Activated naive CD4-positive, alpha-beta T cell treated with anti-CD3 and anti-CD28 coated beads, Interleukin-2, amount 10 ng/mL, durations not matched to agents 7 days and 5 days (primary cell): ENCODE measurements at regions not wholly inside any gene's neighbourhood (a gene's known extent, or its start where the extent isn't known, plus 50 kb on each side); places are given as distances from the start of the nearest gene placed in this dataset.

Experiments used
- CTCF ChIA-PET: fragments of 350-600 bp; sonication (Branson Sonifier 250); formaldehyde crosslinking; loops from one replicate; lab custom pipeline; 2021; ENCODE audit warnings: antibody characterized with exemption; lab: Charles Lee
- DNase-seq: peaks from one replicate; pipeline ENCODE4 v3.0.0-alpha.2; 2020
- H3K27ac Mint-ChIP-seq: one replicate; pipeline ENCODE4 v1.8.0; 2021; ENCODE audit warnings: mild to moderate bottlenecking, moderate library complexity, mixed read lengths
- H3K27me3 Mint-ChIP-seq: one replicate; pipeline ENCODE4 v1.8.0; 2021; ENCODE audit warnings: mild to moderate bottlenecking, mixed read lengths
- H3K36me3 Mint-ChIP-seq: one replicate; pipeline ENCODE4 v1.8.0; 2021; ENCODE audit warnings: mixed read lengths
- H3K4me1 Mint-ChIP-seq: one replicate; pipeline ENCODE4 v1.8.0; 2021; ENCODE audit warnings: mixed read lengths
- H3K4me3 Mint-ChIP-seq: one replicate; pipeline ENCODE4 v1.8.0; 2021; ENCODE audit warnings: mild to moderate bottlenecking, moderate library complexity, mixed read lengths
- H3K9me3 Mint-ChIP-seq: one replicate; pipeline ENCODE4 v1.8.0; 2021; ENCODE audit warnings: mixed read lengths

GRCh38 chr2:204339212-204339715 is 206.0 kb upstream of the PARD3B start:
- Mint-ChIP-seq H3K36me3 (no peaks in the 10 kb centered on the region), H3K27me3 (peaks cover 33% of the 10 kb centered on the region), H3K27ac (no peak overlapping the region), H3K9me3 (no peaks in the 10 kb centered on the region), H3K4me1 (no peaks in the 10 kb centered on the region), H3K4me3 (no peak overlapping the region)
- DNase-seq: no peak
- CTCF ChIA-PET: no interaction called here

DNA sequence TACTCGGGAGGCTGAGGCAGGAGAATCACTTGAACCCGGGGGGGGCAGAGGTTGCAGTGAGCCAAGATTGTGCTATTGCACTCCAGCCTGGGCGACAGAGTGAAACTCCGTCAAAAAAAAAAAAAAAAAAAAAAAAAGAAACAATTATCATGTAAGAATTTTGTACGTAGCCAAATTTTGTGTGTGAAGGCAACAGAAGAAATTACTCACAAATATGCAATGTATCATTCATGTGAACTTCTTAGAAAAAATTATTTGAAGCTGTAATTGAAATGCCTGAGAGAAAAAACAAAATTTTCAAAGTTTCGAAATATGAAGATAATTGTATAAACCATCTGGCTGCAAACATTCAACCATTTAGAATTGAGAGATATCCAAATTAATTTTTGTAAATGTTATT is 204.8 kb upstream of the PARD3B start:
- H3K4me1 Mint-ChIP-seq: no peaks in the 10 kb centered on the region
- CTCF ChIA-PET: no interaction called here
- H3K4me3 Mint-ChIP-seq: no peak overlapping the region
- H3K27me3 Mint-ChIP-seq: peaks cover 38% of the 10 kb centered on the region
- no peaks in the 10 kb centered on the region for H3K36me3 Mint-ChIP-seq
- no peak for DNase-seq
- H3K27ac Mint-ChIP-seq: no peak overlapping the region
- H3K9me3 Mint-ChIP-seq: no peaks in the 10 kb centered on the region

DNA sequence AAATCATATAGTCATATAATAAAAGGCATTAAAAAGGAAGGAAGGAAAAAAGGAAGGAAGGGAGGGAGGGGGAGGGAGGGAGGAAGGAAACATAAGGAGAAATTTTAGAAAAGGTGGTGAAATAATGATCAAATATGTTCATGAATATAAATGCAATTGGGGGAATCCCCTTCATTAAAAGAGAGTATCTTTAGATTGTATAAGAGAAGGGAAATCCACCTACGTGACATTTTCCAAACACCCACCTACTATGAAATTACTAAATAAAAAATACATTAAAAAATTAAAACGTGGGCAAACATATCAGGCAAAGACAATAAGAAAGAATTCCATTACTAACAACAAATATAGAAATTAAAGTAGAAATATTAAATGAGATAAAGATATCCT is 203.4 kb upstream of the PARD3B start:
- H3K4me1 Mint-ChIP-seq: no peaks in the 10 kb centered on the region
- no peaks in the 10 kb centered on the region for H3K9me3 Mint-ChIP-seq
- H3K27me3 Mint-ChIP-seq: peaks cover 43% of the 10 kb centered on the region
- no peak overlapping the region for H3K4me3 Mint-ChIP-seq
- H3K36me3 Mint-ChIP-seq: no peaks in the 10 kb centered on the region
- no peak for DNase-seq
- CTCF ChIA-PET: no interaction called here
- H3K27ac Mint-ChIP-seq: no peak overlapping the region

DNA sequence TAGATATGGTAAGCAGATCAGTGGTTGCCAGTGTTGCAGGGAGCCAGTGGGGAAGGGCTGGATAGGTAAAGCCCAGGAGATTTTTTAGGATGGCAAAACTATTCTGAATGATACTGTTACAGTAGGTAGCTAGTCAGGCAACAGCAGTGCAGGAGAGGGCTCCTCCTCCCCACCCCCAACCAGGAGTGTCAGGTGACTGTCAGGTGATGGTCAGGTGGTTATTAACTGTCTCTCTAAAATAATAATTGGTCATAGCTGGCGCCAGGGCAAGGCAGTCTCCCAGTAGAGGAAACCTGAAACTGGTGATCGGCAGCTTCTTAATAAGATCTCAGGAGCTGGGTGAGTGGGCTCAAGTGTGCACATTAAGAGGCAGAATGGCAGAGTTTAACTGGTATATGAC is 201.6 kb upstream of the PARD3B start:
- no peak overlapping the region for H3K27ac Mint-ChIP-seq
- H3K9me3 Mint-ChIP-seq: no peaks in the 10 kb centered on the region
- H3K27me3 Mint-ChIP-seq: peaks cover 33% of the 10 kb centered on the region
- H3K4me3 Mint-ChIP-seq: no peak overlapping the region
- H3K4me1 Mint-ChIP-seq: no peaks in the 10 kb centered on the region
- no peak for DNase-seq
- H3K36me3 Mint-ChIP-seq: no peaks in the 10 kb centered on the region
- CTCF ChIA-PET: no interaction called here

GRCh38 chr2:204344119-204344518 is 201.2 kb upstream of the PARD3B start:
- Mint-ChIP-seq H3K4me1 (no peaks in the 10 kb centered on the region), H3K27me3 (peaks cover 30% of the 10 kb centered on the region), H3K9me3 (no peaks in the 10 kb centered on the region), H3K27ac (no peak overlapping the region), H3K36me3 (no peaks in the 10 kb centered on the region), H3K4me3 (no peak overlapping the region)
- CTCF ChIA-PET: no interaction called here
- no peak for DNase-seq

DNA sequence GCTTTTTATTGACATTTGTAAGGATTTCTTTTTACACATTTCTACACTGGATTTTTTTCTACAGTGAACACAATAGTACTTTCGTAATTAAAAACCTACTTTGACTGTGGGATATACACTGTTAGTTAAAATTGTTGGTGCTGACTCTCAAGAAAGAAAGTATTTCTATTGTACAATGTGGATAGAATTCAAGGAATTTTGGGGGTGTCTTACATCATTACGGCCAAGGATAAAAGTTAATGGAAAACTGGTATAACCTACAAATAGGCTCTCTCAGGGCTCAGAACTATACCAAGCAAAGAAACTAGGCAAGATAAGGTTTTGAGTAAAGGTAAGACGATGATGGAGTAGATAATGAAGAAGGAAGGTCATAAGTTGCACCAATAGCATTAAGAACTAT is 198.4 kb upstream of the PARD3B start:
- no peak for DNase-seq

GRCh38 chr2:204353823-204354222 is 191.5 kb upstream of the PARD3B start:
- no peak for DNase-seq
- no peak overlapping the region for H3K27ac Mint-ChIP-seq
- CTCF ChIA-PET: no interaction called here
- H3K4me1 Mint-ChIP-seq: no peaks in the 10 kb centered on the region
- H3K4me3 Mint-ChIP-seq: no peak overlapping the region
- H3K36me3 Mint-ChIP-seq: no peaks in the 10 kb centered on the region
- H3K27me3 Mint-ChIP-seq: peaks cover 7% of the 10 kb centered on the region
- H3K9me3 Mint-ChIP-seq: no peaks in the 10 kb centered on the region

More for the DNA sequence above, 198.4 kb upstream of the PARD3B start:
- CTCF ChIA-PET: no interaction called here
- H3K9me3 Mint-ChIP-seq: no peaks in the 10 kb centered on the region
- no peak overlapping the region for H3K27ac Mint-ChIP-seq
- H3K4me3 Mint-ChIP-seq: no peak overlapping the region
- H3K27me3 Mint-ChIP-seq: peaks cover 19% of the 10 kb centered on the region
- H3K4me1 Mint-ChIP-seq: no peaks in the 10 kb centered on the region
- H3K36me3 Mint-ChIP-seq: no peaks in the 10 kb centered on the region

DNA sequence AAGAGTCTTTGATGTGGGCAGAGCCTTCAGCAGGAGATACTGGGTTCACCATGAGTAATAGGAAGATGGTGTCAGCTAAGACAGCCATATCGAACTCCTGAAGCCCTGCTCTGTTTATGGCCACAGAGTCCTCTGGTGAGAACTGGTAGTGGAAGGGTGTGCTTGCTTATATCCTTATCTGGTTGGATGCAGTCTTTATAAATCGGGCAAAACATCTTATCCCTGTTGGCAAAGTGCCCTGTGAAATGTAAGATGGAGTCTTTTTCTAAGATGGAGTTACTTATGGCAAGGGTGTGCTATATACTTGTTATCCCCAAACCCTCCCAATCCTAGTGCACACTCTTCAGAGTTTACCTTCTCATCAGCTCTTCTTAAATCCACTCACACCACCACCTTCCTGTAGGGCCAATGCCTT is 190.8 kb upstream of the PARD3B start:
- CTCF ChIA-PET: no interaction called here
- Mint-ChIP-seq H3K9me3 (no peaks in the 10 kb centered on the region), H3K4me1 (no peaks in the 10 kb centered on the region), H3K27me3 (peaks cover 7% of the 10 kb centered on the region), H3K4me3 (no peak overlapping the region), H3K36me3 (no peaks in the 10 kb centered on the region), H3K27ac (no peak overlapping the region)
- DNase-seq: no peak

GRCh38 chr2:204355688-204356087 is 189.6 kb upstream of the PARD3B start:
- CTCF ChIA-PET: no interaction called here
- no peak overlapping the region for H3K4me3 Mint-ChIP-seq
- DNase-seq: no peak

DNA sequence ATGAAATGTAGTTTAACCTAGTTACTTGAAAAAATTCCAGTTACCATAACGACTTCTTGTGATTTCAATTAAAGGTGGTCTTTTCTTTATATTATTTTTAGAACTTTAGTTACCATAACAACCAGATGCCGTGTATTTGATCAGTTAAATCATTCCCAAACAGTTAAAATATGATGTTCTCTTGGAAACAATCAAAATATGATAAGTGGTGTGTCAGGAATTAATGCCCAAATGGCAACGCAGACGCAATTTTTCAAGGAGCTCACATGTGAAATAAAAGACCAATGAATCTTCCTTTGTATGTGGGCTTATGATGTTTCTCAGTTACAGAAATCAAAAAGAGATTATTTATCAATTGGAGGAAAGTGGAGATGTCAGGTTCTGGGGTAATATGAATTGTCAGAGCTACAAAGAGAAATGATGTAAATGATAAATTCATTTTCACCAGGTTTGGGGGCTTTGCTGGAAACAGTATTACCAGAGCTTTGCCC is 189.1 kb upstream of the PARD3B start:
- DNase-seq: no peak
- H3K27me3 Mint-ChIP-seq: peaks cover 11% of the 10 kb centered on the region
- no peak overlapping the region for H3K27ac Mint-ChIP-seq
- H3K36me3 Mint-ChIP-seq: no peaks in the 10 kb centered on the region
- no peak overlapping the region for H3K4me3 Mint-ChIP-seq
- CTCF ChIA-PET: no interaction called here
- H3K9me3 Mint-ChIP-seq: no peaks in the 10 kb centered on the region
- no peaks in the 10 kb centered on the region for H3K4me1 Mint-ChIP-seq

More at GRCh38 chr2:204355688-204356087, 189.6 kb upstream of the PARD3B start:
- no peaks in the 10 kb centered on the region for H3K4me1 Mint-ChIP-seq
- H3K36me3 Mint-ChIP-seq: no peaks in the 10 kb centered on the region
- H3K27ac Mint-ChIP-seq: no peak overlapping the region
- peaks cover 7% of the 10 kb centered on the region for H3K27me3 Mint-ChIP-seq
- H3K9me3 Mint-ChIP-seq: no peaks in the 10 kb centered on the region

- no peaks in the 10 kb centered on the region for H3K4me1 Mint-ChIP-seq
- H3K4me3 Mint-ChIP-seq: no peak overlapping the region
- H3K9me3 Mint-ChIP-seq: no peaks in the 10 kb centered on the region
- H3K27me3 Mint-ChIP-seq: peaks cover 11% of the 10 kb centered on the region
- CTCF ChIA-PET: no interaction called here
- H3K27ac Mint-ChIP-seq: no peak overlapping the region
- H3K36me3 Mint-ChIP-seq: no peaks in the 10 kb centered on the region
- DNase-seq: no peak
These were observed 188.0 kb upstream of the PARD3B start for GRCh38 chr2:204357286-204357685.

- no peaks in the 10 kb centered on the region for H3K36me3 Mint-ChIP-seq
- no peaks in the 10 kb centered on the region for H3K4me1 Mint-ChIP-seq
- no peaks in the 10 kb centered on the region for H3K9me3 Mint-ChIP-seq
- H3K27ac Mint-ChIP-seq: no peak overlapping the region
- no peak overlapping the region for H3K4me3 Mint-ChIP-seq
- H3K27me3 Mint-ChIP-seq: peaks cover 11% of the 10 kb centered on the region
- CTCF ChIA-PET: no interaction called here
- no peak for DNase-seq
These were observed 186.2 kb upstream of the PARD3B start for GRCh38 chr2:204359076-204359475.

- Mint-ChIP-seq H3K9me3 (no peaks in the 10 kb centered on the region), H3K27me3 (peaks cover 18% of the 10 kb centered on the region), H3K4me3 (no peak overlapping the region), H3K4me1 (no peaks in the 10 kb centered on the region), H3K36me3 (no peaks in the 10 kb centered on the region), H3K27ac (no peak overlapping the region)
- CTCF ChIA-PET: no interaction called here
- DNase-seq: no peak
These were observed 184.9 kb upstream of the PARD3B start for GRCh38 chr2:204360218-204361007.

GRCh38 chr2:204361738-204362137 is 183.5 kb upstream of the PARD3B start:
- no peak for DNase-seq
- no peaks in the 10 kb centered on the region for H3K36me3 Mint-ChIP-seq
- H3K4me1 Mint-ChIP-seq: no peaks in the 10 kb centered on the region
- H3K9me3 Mint-ChIP-seq: no peaks in the 10 kb centered on the region
- H3K27me3 Mint-ChIP-seq: peaks cover 18% of the 10 kb centered on the region
- H3K27ac Mint-ChIP-seq: no peak overlapping the region
- CTCF ChIA-PET: no interaction called here
- H3K4me3 Mint-ChIP-seq: no peak overlapping the region

DNA sequence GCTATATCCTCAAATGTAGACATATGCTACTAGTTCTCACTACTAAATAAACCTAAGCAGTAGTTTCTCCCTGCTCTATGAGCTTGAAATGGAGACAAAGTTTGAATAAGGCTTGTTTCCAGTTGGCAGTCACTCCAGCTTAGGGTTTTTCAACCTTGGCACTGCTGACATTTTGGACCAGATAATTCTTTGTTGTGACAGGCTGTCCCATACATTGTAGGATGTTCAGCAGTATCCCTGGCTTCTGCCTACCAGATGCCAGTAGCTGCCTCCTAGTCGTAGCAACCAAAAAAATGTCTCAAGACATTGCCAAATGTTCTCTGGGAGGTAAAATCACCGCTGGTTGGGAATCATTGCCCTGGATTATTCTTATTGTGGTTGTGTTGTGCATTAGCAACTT is 182.7 kb upstream of the PARD3B start:
- Mint-ChIP-seq H3K27ac (no peak overlapping the region), H3K9me3 (no peaks in the 10 kb centered on the region), H3K4me1 (no peaks in the 10 kb centered on the region), H3K4me3 (no peak overlapping the region), H3K36me3 (no peaks in the 10 kb centered on the region), H3K27me3 (peaks cover 15% of the 10 kb centered on the region)
- DNase-seq: no peak
- CTCF ChIA-PET: no interaction called here
